ENCODE measurements at regions not wholly inside any gene's neighbourhood (a gene's known extent, or its start where the extent isn't known, plus 50 kb on each side); places are given as distances from the start of the nearest gene placed in this dataset.

GRCh38 chr2:107712857-107713256, 113.8 kb upstream of the RGPD4 start:
- TF ChIP-seq CTCF (IDR thresholded peaks at IDR 0.05) (no peak), POLR2A (IDR thresholded peaks at IDR 0.05) (no peak), EP300 (IDR thresholded peaks at IDR 0.05) (no peak), POLR2AphosphoS5 (IDR thresholded peaks at IDR 0.05) (no peak)

Measured in upper lobe of left lung (tissue), 4 donors.